ENCODE measurements at regions not wholly inside any gene's neighbourhood (a gene's known extent, or its start where the extent isn't known, plus 50 kb on each side); places are given as distances from the start of the nearest gene placed in this dataset.

GRCh38 chr5:102018279-102018678 is 277.8 kb downstream of the SLCO4C1 start:
- TF ChIP-seq, protein P1, sequence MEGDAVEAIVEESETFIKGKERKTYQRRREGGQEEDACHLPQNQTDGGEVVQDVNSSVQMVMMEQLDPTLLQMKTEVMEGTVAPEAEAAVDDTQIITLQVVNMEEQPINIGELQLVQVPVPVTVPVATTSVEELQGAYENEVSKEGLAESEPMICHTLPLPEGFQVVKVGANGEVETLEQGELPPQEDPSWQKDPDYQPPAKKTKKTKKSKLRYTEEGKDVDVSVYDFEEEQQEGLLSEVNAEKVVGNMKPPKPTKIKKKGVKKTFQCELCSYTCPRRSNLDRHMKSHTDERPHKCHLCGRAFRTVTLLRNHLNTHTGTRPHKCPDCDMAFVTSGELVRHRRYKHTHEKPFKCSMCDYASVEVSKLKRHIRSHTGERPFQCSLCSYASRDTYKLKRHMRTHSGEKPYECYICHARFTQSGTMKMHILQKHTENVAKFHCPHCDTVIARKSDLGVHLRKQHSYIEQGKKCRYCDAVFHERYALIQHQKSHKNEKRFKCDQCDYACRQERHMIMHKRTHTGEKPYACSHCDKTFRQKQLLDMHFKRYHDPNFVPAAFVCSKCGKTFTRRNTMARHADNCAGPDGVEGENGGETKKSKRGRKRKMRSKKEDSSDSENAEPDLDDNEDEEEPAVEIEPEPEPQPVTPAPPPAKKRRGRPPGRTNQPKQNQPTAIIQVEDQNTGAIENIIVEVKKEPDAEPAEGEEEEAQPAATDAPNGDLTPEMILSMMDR (IDR thresholded peaks at IDR 0.05; ENCODE audit: low read depth, low read length), result no peak
- no peak for TF ChIP-seq EZH2phosphoT487 (IDR thresholded peaks at IDR 0.05; ENCODE audit: low read depth)

Measured in OCI-LY3 (cell line).